Vagina (tissue), 2 donors: ENCODE measurements at regions not wholly inside any gene's neighbourhood (a gene's known extent, or its start where the extent isn't known, plus 50 kb on each side); places are given as distances from the start of the nearest gene placed in this dataset.

Experiments
- POLR2AphosphoS5 ChIP-seq, 2 donors: sonication (generic); formaldehyde crosslinking; IDR thresholded peaks; one replicate each; pipeline ENCODE4 v1.9.0; 2017; ENCODE audit warnings: antibody characterized with exemption in 2 of 2, mild to moderate bottlenecking in 2 of 2, low read depth in 1 of 2; ENCODE audit not compliant: insufficient read depth in 1 of 2
- TF ChIP-seq, protein P1 (sequence below), 3 experiments: fragments of 450-650 bp in 2 of 3; fragments of 200-600 bp in 1 of 3; sonication (generic) in 1 of 3; IDR thresholded peaks; one replicate each; pipeline ENCODE4 v1.5.1; 2017 to 2019; ENCODE audit warnings: antibody characterized with exemption in 3 of 3, mild to moderate bottlenecking in 2 of 3, moderate library complexity in 2 of 3

- TF ChIP-seq, protein P1, sequence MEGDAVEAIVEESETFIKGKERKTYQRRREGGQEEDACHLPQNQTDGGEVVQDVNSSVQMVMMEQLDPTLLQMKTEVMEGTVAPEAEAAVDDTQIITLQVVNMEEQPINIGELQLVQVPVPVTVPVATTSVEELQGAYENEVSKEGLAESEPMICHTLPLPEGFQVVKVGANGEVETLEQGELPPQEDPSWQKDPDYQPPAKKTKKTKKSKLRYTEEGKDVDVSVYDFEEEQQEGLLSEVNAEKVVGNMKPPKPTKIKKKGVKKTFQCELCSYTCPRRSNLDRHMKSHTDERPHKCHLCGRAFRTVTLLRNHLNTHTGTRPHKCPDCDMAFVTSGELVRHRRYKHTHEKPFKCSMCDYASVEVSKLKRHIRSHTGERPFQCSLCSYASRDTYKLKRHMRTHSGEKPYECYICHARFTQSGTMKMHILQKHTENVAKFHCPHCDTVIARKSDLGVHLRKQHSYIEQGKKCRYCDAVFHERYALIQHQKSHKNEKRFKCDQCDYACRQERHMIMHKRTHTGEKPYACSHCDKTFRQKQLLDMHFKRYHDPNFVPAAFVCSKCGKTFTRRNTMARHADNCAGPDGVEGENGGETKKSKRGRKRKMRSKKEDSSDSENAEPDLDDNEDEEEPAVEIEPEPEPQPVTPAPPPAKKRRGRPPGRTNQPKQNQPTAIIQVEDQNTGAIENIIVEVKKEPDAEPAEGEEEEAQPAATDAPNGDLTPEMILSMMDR (IDR thresholded peaks at IDR 0.05), result no peak
- TF ChIP-seq POLR2AphosphoS5 (IDR thresholded peaks at IDR 0.05; ENCODE audit: insufficient read depth in 1 of 2, low read depth in 1 of 2), result no peak
Observed at GRCh38 chr2:7559791-7560190, 642.6 kb downstream of the RNF144A start.
